Naive thymus-derived CD4-positive, alpha-beta T cell (primary cell): ENCODE measurements at regions not wholly inside any gene's neighbourhood (a gene's known extent, or its start where the extent isn't known, plus 50 kb on each side); places are given as distances from the start of the nearest gene placed in this dataset.

Experiments used
- ATAC-seq: fragments of 150-1000 bp; cut with Tn5 transposase; 2 replicates; pipeline ENCODE4 v1.10.0; 2021; ENCODE audit warnings: mild to moderate bottlenecking, moderate library complexity
- CTCF ChIA-PET: fragments of 350-600 bp; sonication (Branson Sonifier 250); formaldehyde crosslinking; loops from one replicate; lab custom pipeline; 2021; ENCODE audit warnings: antibody characterized with exemption; lab: Charles Lee
- POLR2A ChIA-PET: fragments of 350-600 bp; sonication (Branson Sonifier 250); formaldehyde crosslinking; loops from one replicate; lab custom pipeline; 2021; ENCODE audit warnings: antibody characterized with exemption, inconsistent platforms; lab: Charles Lee
- DNase-seq, 9 donors: peaks; one replicate each; pipeline versions ENCODE4 v3.0.0 to v3.0.0-alpha.2; 2020 to 2022; ENCODE audit warnings: mixed read lengths in 1 of 9
- H3K27ac ChIP-seq: one replicate; pipeline ENCODE4 v1.7.0; 2013; ENCODE audit warnings: mild to moderate bottlenecking, low read depth, low read length, moderate library complexity
- H3K27me3 ChIP-seq, 2 donors: one replicate each; pipeline ENCODE4 v1.7.0; 2013; ENCODE audit warnings: low read length in 2 of 2, mild to moderate bottlenecking in 2 of 2, moderate library complexity in 2 of 2; ENCODE audit not compliant: control insufficient read depth in 2 of 2, insufficient read depth in 2 of 2
- H3K36me3 ChIP-seq, 3 experiments: 1 replicate in 2 of 3; 2 replicates in 1 of 3; pipeline ENCODE4 v1.7.0; 2013; ENCODE audit warnings: low read length in 3 of 3, mild to moderate bottlenecking in 3 of 3, moderate library complexity in 1 of 3; ENCODE audit not compliant: insufficient read depth in 3 of 3, control insufficient read depth in 2 of 3
- H3K4me1 ChIP-seq, 2 donors: one replicate each; pipeline ENCODE4 v1.7.0; 2013; ENCODE audit warnings: low read length in 2 of 2, mild to moderate bottlenecking in 2 of 2, moderate library complexity in 1 of 2; ENCODE audit not compliant: control insufficient read depth in 2 of 2, insufficient read depth in 2 of 2
- H3K4me3 ChIP-seq: 2 replicates; pipeline ENCODE4 v1.7.0; 2013; ENCODE audit warnings: mild to moderate bottlenecking, low read length
- H3K9me3 ChIP-seq, 3 experiments: 1 replicate in 2 of 3; 2 replicates in 1 of 3; pipeline ENCODE4 v1.7.0; 2013; ENCODE audit warnings: low read length in 3 of 3; ENCODE audit not compliant: control insufficient read depth in 2 of 3
- H3K27ac Mint-ChIP-seq, 9 donors: one replicate each; pipeline ENCODE4 v1.8.0; 2020 to 2022; ENCODE audit warnings: mixed read lengths in 9 of 9, mild to moderate bottlenecking in 8 of 9, moderate library complexity in 5 of 9, inconsistent platforms in 2 of 9
- H3K27me3 Mint-ChIP-seq, 5 donors: one replicate each; pipeline ENCODE4 v1.8.0; 2021 to 2022; ENCODE audit warnings: mixed read lengths in 5 of 5, mild to moderate bottlenecking in 1 of 5
- H3K36me3 Mint-ChIP-seq, 5 donors: one replicate each; pipeline ENCODE4 v1.8.0; 2020 to 2022; ENCODE audit warnings: mixed read lengths in 5 of 5, mild to moderate bottlenecking in 3 of 5, inconsistent platforms in 1 of 5
- H3K4me1 Mint-ChIP-seq, 7 donors: one replicate each; pipeline ENCODE4 v1.8.0; 2020 to 2022; ENCODE audit warnings: mixed read lengths in 7 of 7, mild to moderate bottlenecking in 3 of 7, inconsistent platforms in 1 of 7
- H3K4me3 Mint-ChIP-seq, 10 donors: one replicate each; pipeline ENCODE4 v1.8.0; 2020 to 2022; ENCODE audit warnings: mild to moderate bottlenecking in 10 of 10, mixed read lengths in 10 of 10, moderate library complexity in 6 of 10, inconsistent platforms in 2 of 10
- H3K9me3 Mint-ChIP-seq, 11 donors: one replicate each; pipeline ENCODE4 v1.8.0; 2020 to 2022; ENCODE audit warnings: mixed read lengths in 11 of 11, mild to moderate bottlenecking in 4 of 11, inconsistent platforms in 1 of 11, moderate library complexity in 1 of 11
- intact Hi-C, 2 donors: fragments of 100-400 bp; cut with micrococcal nuclease; formaldehyde crosslinking; loops; one replicate each; pipeline ENCODE4 v1.15.1; 2023

- no peaks in the 10 kb centered on the region for H3K36me3 Mint-ChIP-seq
- H3K36me3 ChIP-seq: no peaks in the 10 kb centered on the region
- no peak overlapping the region for H3K27ac Mint-ChIP-seq
- H3K9me3 Mint-ChIP-seq: peaks cover 0 to 3% (median 0%) of the 10 kb centered on the region in 11 donors
- intact Hi-C loops: no loop called here
- peaks cover 0 to 38% (median 8%) of the 10 kb centered on the region in 5 donors for H3K27me3 Mint-ChIP-seq
- POLR2A ChIA-PET: no interaction called here
- H3K4me1 Mint-ChIP-seq: peaks cover 0 to 2% (median 0%) of the 10 kb centered on the region in 7 donors
- no peak for DNase-seq
- H3K4me3 ChIP-seq: no peak overlapping the region
- H3K27ac ChIP-seq: no peak overlapping the region
- no peaks in the 10 kb centered on the region for H3K27me3 ChIP-seq
- no peaks in the 10 kb centered on the region for H3K4me1 ChIP-seq
- CTCF ChIA-PET: no interaction called here
- no peak overlapping the region for H3K4me3 Mint-ChIP-seq
- no peak for ATAC-seq
- no peaks in the 10 kb centered on the region for H3K9me3 ChIP-seq
These were observed 610.3 kb downstream of the TBC1D22A start for GRCh38 chr22:47372596-47373385.

- H3K4me1 ChIP-seq: no peaks in the 10 kb centered on the region
- H3K27me3 ChIP-seq: no peaks in the 10 kb centered on the region
- H3K36me3 ChIP-seq: no peaks in the 10 kb centered on the region
- no peak overlapping the region for H3K27ac Mint-ChIP-seq
- H3K9me3 Mint-ChIP-seq: peaks cover 0 to 2% (median 0%) of the 10 kb centered on the region in 11 donors
- DNase-seq (no peak), ATAC-seq (no peak)
- no peak overlapping the region for H3K27ac ChIP-seq
- ChIA-PET CTCF (no interaction called here), POLR2A (no interaction called here)
- peaks cover 0 to 2% (median 0%) of the 10 kb centered on the region in 7 donors for H3K4me1 Mint-ChIP-seq
- no peaks in the 10 kb centered on the region for H3K9me3 ChIP-seq
- intact Hi-C loops: no loop called here
- no peak overlapping the region for H3K4me3 Mint-ChIP-seq
- peaks cover 0 to 44% (median 8%) of the 10 kb centered on the region in 5 donors for H3K27me3 Mint-ChIP-seq
- H3K4me3 ChIP-seq: no peak overlapping the region
- H3K36me3 Mint-ChIP-seq: no peaks in the 10 kb centered on the region
These were observed 609.7 kb downstream of the TBC1D22A start for GRCh38 chr22:47372111-47372581.

- Mint-ChIP-seq H3K36me3 (no peaks in the 10 kb centered on the region), H3K4me3 (no peak overlapping the region), H3K4me1 (peaks cover 0 to 2% (median 0%) of the 10 kb centered on the region in 7 donors), H3K9me3 (peaks cover 0 to 2% (median 0%) of the 10 kb centered on the region in 11 donors), H3K27ac (no peak overlapping the region), H3K27me3 (peaks cover 0 to 48% (median 8%) of the 10 kb centered on the region in 5 donors)
- intact Hi-C loops: no loop called here
- Histone ChIP-seq H3K9me3 (no peaks in the 10 kb centered on the region), H3K27me3 (no peaks in the 10 kb centered on the region), H3K36me3 (no peaks in the 10 kb centered on the region), H3K4me3 (no peak overlapping the region), H3K27ac (no peak overlapping the region), H3K4me1 (no peaks in the 10 kb centered on the region)
- DNase-seq (peak in 1 of 9 donors; percentile 17), ATAC-seq (no peak)
- ChIA-PET POLR2A (no interaction called here), CTCF (no interaction called here)
These were observed 609.0 kb downstream of the TBC1D22A start for GRCh38 chr22:47371263-47372090.

- Mint-ChIP-seq H3K36me3 (no peaks in the 10 kb centered on the region), H3K9me3 (peaks cover 0 to 2% (median 0%) of the 10 kb centered on the region in 11 donors), H3K4me3 (no peak overlapping the region), H3K27me3 (peaks cover 0 to 48% (median 10%) of the 10 kb centered on the region in 5 donors), H3K27ac (no peak overlapping the region), H3K4me1 (peaks cover 0 to 2% (median 0%) of the 10 kb centered on the region in 7 donors)
- Histone ChIP-seq H3K4me1 (no peaks in the 10 kb centered on the region), H3K36me3 (no peaks in the 10 kb centered on the region), H3K27me3 (no peaks in the 10 kb centered on the region), H3K4me3 (no peak overlapping the region), H3K27ac (no peak overlapping the region), H3K9me3 (no peaks in the 10 kb centered on the region)
- ATAC-seq (peak; percentile 8), DNase-seq (peak in 1 of 9 donors; percentile 11)
- POLR2A ChIA-PET: no interaction called here
- CTCF ChIA-PET: no interaction called here
- intact Hi-C loops: no loop called here
These were observed 608.2 kb downstream of the TBC1D22A start for GRCh38 chr22:47370448-47371262.

- no peaks in the 10 kb centered on the region for H3K9me3 ChIP-seq
- H3K27me3 ChIP-seq: no peaks in the 10 kb centered on the region
- ChIA-PET POLR2A (no interaction called here), CTCF (no interaction called here)
- ATAC-seq: no peak
- intact Hi-C loops: no loop called here
- Mint-ChIP-seq H3K27me3 (peaks cover 0 to 46% (median 10%) of the 10 kb centered on the region in 5 donors), H3K27ac (no peak overlapping the region), H3K36me3 (no peaks in the 10 kb centered on the region), H3K4me1 (peaks cover 0 to 2% (median 0%) of the 10 kb centered on the region in 7 donors), H3K4me3 (no peak overlapping the region), H3K9me3 (peaks cover 0 to 6% (median 0%) of the 10 kb centered on the region in 11 donors)
- no peak overlapping the region for H3K4me3 ChIP-seq
- no peaks in the 10 kb centered on the region for H3K36me3 ChIP-seq
- H3K27ac ChIP-seq: no peak overlapping the region
- peak in 1 of 9 donors; percentile 4 for DNase-seq
- H3K4me1 ChIP-seq: no peaks in the 10 kb centered on the region
These were observed 607.1 kb downstream of the TBC1D22A start for GRCh38 chr22:47369431-47370015.

- no peak overlapping the region for H3K27ac Mint-ChIP-seq
- Histone ChIP-seq H3K27me3 (no peaks in the 10 kb centered on the region), H3K36me3 (no peaks in the 10 kb centered on the region), H3K4me3 (no peak overlapping the region), H3K27ac (no peak overlapping the region), H3K4me1 (no peaks in the 10 kb centered on the region), H3K9me3 (no peaks in the 10 kb centered on the region)
- no peaks in the 10 kb centered on the region for H3K36me3 Mint-ChIP-seq
- peak in 1 of 9 donors; percentile 12 for DNase-seq
- CTCF ChIA-PET: no interaction called here
- no peak for ATAC-seq
- H3K9me3 Mint-ChIP-seq: peaks cover 0 to 11% (median 4%) of the 10 kb centered on the region in 11 donors
- H3K4me3 Mint-ChIP-seq: no peak overlapping the region
- peaks cover 0 to 2% (median 0%) of the 10 kb centered on the region in 7 donors for H3K4me1 Mint-ChIP-seq
- POLR2A ChIA-PET: no interaction called here
- H3K27me3 Mint-ChIP-seq: peaks cover 0 to 41% (median 10%) of the 10 kb centered on the region in 5 donors
- intact Hi-C loops: no loop called here
These were observed 606.6 kb downstream of the TBC1D22A start for GRCh38 chr22:47369020-47369419.
